Astrocyte (in vitro differentiated cells and primary cell): ENCODE measurements at regions not wholly inside any gene's neighbourhood (a gene's known extent, or its start where the extent isn't known, plus 50 kb on each side); places are given as distances from the start of the nearest gene placed in this dataset.

Experiments used
- DNase-seq: peaks from one replicate; pipeline ENCODE4 v3.0.0-alpha.2; 2010; ENCODE audit warnings: low read depth
- FAIRE-seq: peaks from 2 replicates; lab custom pipeline; 2011; peaks lifted over from hg19 to GRCh38; lab: Jason Lieb, UNC
- H2AFZ ChIP-seq: 2 replicates; pipeline ENCODE4 v1.6.0; 2012; ENCODE audit warnings: low read depth, low read length, inconsistent platforms
- H3K27ac ChIP-seq: 2 replicates; pipeline ENCODE4 v1.5.1; 2011; ENCODE audit warnings: low read depth, low read length, inconsistent platforms
- H3K27me3 ChIP-seq: 2 replicates; pipeline ENCODE4 v1.6.0; 2011; ENCODE audit warnings: low read length, inconsistent platforms; ENCODE audit not compliant: insufficient read depth
- H3K36me3 ChIP-seq: 2 replicates; pipeline ENCODE4 v1.5.1; 2011; ENCODE audit warnings: low read length, inconsistent platforms; ENCODE audit not compliant: insufficient read depth
- H3K4me1 ChIP-seq: 2 replicates; pipeline ENCODE4 v1.5.1; 2011; ENCODE audit warnings: low read length, inconsistent platforms; ENCODE audit not compliant: insufficient read depth
- H3K4me2 ChIP-seq: 2 replicates; pipeline ENCODE4 v1.6.0; 2012; ENCODE audit warnings: low read length, inconsistent platforms
- H3K4me3 ChIP-seq: 2 replicates; pipeline ENCODE4 v1.5.1; 2011; ENCODE audit warnings: low read depth, mild to moderate bottlenecking, low read length, inconsistent platforms; ENCODE audit not compliant: insufficient read depth
- H3K79me2 ChIP-seq: 2 replicates; pipeline ENCODE4 v1.6.0; 2012; ENCODE audit warnings: mild to moderate bottlenecking, low read length, inconsistent platforms; ENCODE audit not compliant: insufficient read depth
- H3K9ac ChIP-seq: 2 replicates; pipeline ENCODE4 v1.6.0; 2012; ENCODE audit warnings: mild to moderate bottlenecking, low read length, inconsistent platforms
- H3K9me3 ChIP-seq: 2 replicates; pipeline ENCODE4 v1.5.1; 2012; ENCODE audit warnings: low read depth, mild to moderate bottlenecking, low read length, inconsistent platforms; ENCODE audit not compliant: insufficient read depth
- H4K20me1 ChIP-seq: 2 replicates; pipeline ENCODE4 v1.6.0; 2012; ENCODE audit warnings: low read length, inconsistent platforms; ENCODE audit not compliant: insufficient read depth
- H3K27ac Mint-ChIP-seq: one replicate; pipeline ENCODE4 v1.8.0; 2021; ENCODE audit warnings: mild to moderate bottlenecking, mixed read lengths; ENCODE audit not compliant: unreplicated experiment
- H3K27me3 Mint-ChIP-seq: one replicate; pipeline ENCODE4 v1.8.0; 2021; ENCODE audit warnings: low read depth, mixed read lengths; ENCODE audit not compliant: unreplicated experiment
- H3K36me3 Mint-ChIP-seq: one replicate; pipeline ENCODE4 v1.8.0; 2021; ENCODE audit warnings: low read depth, mixed read lengths; ENCODE audit not compliant: unreplicated experiment
- H3K4me1 Mint-ChIP-seq: one replicate; pipeline ENCODE4 v1.8.0; 2021; ENCODE audit warnings: low read depth, mixed read lengths; ENCODE audit not compliant: unreplicated experiment
- H3K4me3 Mint-ChIP-seq: one replicate; pipeline ENCODE4 v1.8.0; 2021; ENCODE audit warnings: mild to moderate bottlenecking, moderate library complexity, mixed read lengths; ENCODE audit not compliant: unreplicated experiment
- H3K9me3 Mint-ChIP-seq: one replicate; pipeline ENCODE4 v1.8.0; 2021; ENCODE audit warnings: mild to moderate bottlenecking, mixed read lengths; ENCODE audit not compliant: unreplicated experiment
- CTCF ChIP-seq: IDR thresholded peaks from 2 replicates; pipeline ENCODE4 v1.5.1; 2011; ENCODE audit warnings: low read depth, mild to moderate bottlenecking, inconsistent platforms, low read length, moderate library complexity; ENCODE audit not compliant: insufficient read depth
- EZH2 ChIP-seq: IDR thresholded peaks from 2 replicates; pipeline ENCODE4 v1.6.1; 2012; ENCODE audit warnings: mild to moderate bottlenecking, low read length, inconsistent platforms; ENCODE audit not compliant: insufficient read depth

- no peak for FAIRE-seq
- Mint-ChIP-seq H3K27ac (no peak overlapping the region), H3K4me3 (no peak overlapping the region), H3K4me1 (no peaks in the 10 kb centered on the region), H3K36me3 (no peaks in the 10 kb centered on the region), H3K27me3 (no peaks in the 10 kb centered on the region), H3K9me3 (peaks cover 2% of the 10 kb centered on the region)
- Histone ChIP-seq H3K4me3 (no peak overlapping the region), H3K27ac (no peak overlapping the region), H3K9me3 (no peaks in the 10 kb centered on the region), H3K36me3 (no peaks in the 10 kb centered on the region), H2AFZ (no peak overlapping the region), H4K20me1 (no peaks in the 10 kb centered on the region), H3K27me3 (no peaks in the 10 kb centered on the region), H3K4me1 (no peaks in the 10 kb centered on the region), H3K9ac (no peak overlapping the region), H3K4me2 (no peak overlapping the region), H3K79me2 (no peaks in the 10 kb centered on the region)
- TF ChIP-seq EZH2, result no peak
- TF ChIP-seq CTCF, result no peak
- DNase-seq, result no peak
Measured at GRCh38 chr4:62402088-62402806, 1202.1 kb downstream of the ADGRL3 start.

DNA sequence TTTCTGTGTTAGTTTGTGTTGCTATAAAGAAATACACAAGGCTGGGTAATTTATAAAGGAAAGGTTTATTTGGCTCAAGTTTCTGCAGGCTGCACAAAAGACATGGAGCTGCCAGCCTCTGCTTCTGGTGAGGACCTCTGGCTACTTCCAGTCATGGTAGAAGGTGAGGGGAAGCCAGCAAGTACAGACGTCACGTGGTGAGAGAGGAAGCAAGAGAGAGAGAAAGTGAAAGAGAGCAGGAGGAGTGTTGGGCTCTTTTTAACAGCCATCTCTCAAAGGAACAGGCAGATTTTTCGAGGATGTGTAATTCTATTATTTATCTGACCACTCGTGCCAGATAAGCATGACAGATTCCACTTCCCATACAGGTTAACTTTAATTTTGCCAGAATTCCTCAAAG lies 1199.1 kb downstream of the ADGRL3 start:
- no peak overlapping the region for H3K4me2 ChIP-seq
- Mint-ChIP-seq H3K4me1 (no peaks in the 10 kb centered on the region), H3K9me3 (no peaks in the 10 kb centered on the region), H3K36me3 (no peaks in the 10 kb centered on the region), H3K27me3 (no peaks in the 10 kb centered on the region), H3K27ac (no peak overlapping the region), H3K4me3 (no peak overlapping the region)
- no peaks in the 10 kb centered on the region for H3K36me3 ChIP-seq
- H3K4me3 ChIP-seq, result no peak overlapping the region
- FAIRE-seq, result no peak
- no peaks in the 10 kb centered on the region for H3K79me2 ChIP-seq
- H3K27ac ChIP-seq, result no peak overlapping the region
- no peaks in the 10 kb centered on the region for H3K4me1 ChIP-seq
- no peak overlapping the region for H2AFZ ChIP-seq
- no peaks in the 10 kb centered on the region for H3K27me3 ChIP-seq
- no peak overlapping the region for H3K9ac ChIP-seq
- no peak for TF ChIP-seq CTCF
- TF ChIP-seq EZH2, result no peak
- H3K9me3 ChIP-seq, result no peaks in the 10 kb centered on the region
- no peaks in the 10 kb centered on the region for H4K20me1 ChIP-seq
- no peak for DNase-seq

DNA sequence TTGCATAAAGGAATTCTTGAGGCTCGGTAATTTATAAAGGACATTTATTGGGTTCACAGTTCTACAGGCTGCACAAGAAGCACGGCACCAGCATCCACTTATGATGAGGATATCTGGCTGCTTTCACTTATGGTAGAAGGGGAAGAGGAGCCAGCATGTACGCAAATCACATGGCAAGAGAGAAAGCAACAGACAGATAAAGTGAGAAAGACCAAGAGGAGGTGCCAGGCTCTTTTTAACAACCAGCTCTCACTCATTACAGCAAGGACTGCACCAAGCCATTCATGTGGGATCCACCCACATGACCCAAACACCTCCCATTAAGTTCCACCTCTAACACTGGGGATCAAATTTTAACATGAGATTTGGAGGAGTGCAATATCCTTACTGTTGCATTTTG lies 1198.2 kb downstream of the ADGRL3 start:
- no peak for FAIRE-seq
- TF ChIP-seq EZH2 (no peak), CTCF (no peak)
- H3K4me1 Mint-ChIP-seq, result no peaks in the 10 kb centered on the region
- no peaks in the 10 kb centered on the region for H3K36me3 Mint-ChIP-seq
- H3K36me3 ChIP-seq, result no peaks in the 10 kb centered on the region
- H2AFZ ChIP-seq, result no peak overlapping the region
- no peaks in the 10 kb centered on the region for H3K9me3 ChIP-seq
- no peaks in the 10 kb centered on the region for H3K9me3 Mint-ChIP-seq
- H3K9ac ChIP-seq, result no peak overlapping the region
- no peaks in the 10 kb centered on the region for H3K27me3 Mint-ChIP-seq
- no peaks in the 10 kb centered on the region for H3K27me3 ChIP-seq
- no peaks in the 10 kb centered on the region for H3K79me2 ChIP-seq
- no peak overlapping the region for H3K27ac ChIP-seq
- no peak overlapping the region for H3K4me3 ChIP-seq
- H3K4me3 Mint-ChIP-seq, result no peak overlapping the region
- H4K20me1 ChIP-seq, result no peaks in the 10 kb centered on the region
- H3K4me2 ChIP-seq, result no peak overlapping the region
- H3K27ac Mint-ChIP-seq, result no peak overlapping the region
- no peak for DNase-seq
- H3K4me1 ChIP-seq, result no peaks in the 10 kb centered on the region
